ENCODE measurements at regions not wholly inside any gene's neighbourhood (a gene's known extent, or its start where the extent isn't known, plus 50 kb on each side); places are given as distances from the start of the nearest gene placed in this dataset.
"Not testable (repeated sequence)": the region's sequence is repeated elsewhere in the genome, so short reads cannot be mapped to it uniquely, and the experiment has no call there.

GRCh38 chr3:176623468-176624150 lies 573.7 kb downstream of the TBL1XR1 start:
- TF ChIP-seq, protein P1, sequence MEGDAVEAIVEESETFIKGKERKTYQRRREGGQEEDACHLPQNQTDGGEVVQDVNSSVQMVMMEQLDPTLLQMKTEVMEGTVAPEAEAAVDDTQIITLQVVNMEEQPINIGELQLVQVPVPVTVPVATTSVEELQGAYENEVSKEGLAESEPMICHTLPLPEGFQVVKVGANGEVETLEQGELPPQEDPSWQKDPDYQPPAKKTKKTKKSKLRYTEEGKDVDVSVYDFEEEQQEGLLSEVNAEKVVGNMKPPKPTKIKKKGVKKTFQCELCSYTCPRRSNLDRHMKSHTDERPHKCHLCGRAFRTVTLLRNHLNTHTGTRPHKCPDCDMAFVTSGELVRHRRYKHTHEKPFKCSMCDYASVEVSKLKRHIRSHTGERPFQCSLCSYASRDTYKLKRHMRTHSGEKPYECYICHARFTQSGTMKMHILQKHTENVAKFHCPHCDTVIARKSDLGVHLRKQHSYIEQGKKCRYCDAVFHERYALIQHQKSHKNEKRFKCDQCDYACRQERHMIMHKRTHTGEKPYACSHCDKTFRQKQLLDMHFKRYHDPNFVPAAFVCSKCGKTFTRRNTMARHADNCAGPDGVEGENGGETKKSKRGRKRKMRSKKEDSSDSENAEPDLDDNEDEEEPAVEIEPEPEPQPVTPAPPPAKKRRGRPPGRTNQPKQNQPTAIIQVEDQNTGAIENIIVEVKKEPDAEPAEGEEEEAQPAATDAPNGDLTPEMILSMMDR (IDR thresholded peaks at IDR 0.05; ENCODE audit: unreplicated experiment) = no peak
- no peak overlapping the region for H3K4me3 Mint-ChIP-seq (ENCODE audit: unreplicated experiment)
- DNase-seq (ENCODE audit: low spot score) = no peak
- peaks cover 7% of the 10 kb centered on the region for H3K4me1 Mint-ChIP-seq (ENCODE audit: unreplicated experiment)
- H3K36me3 Mint-ChIP-seq (ENCODE audit: low read depth, unreplicated experiment) = no peaks in the 10 kb centered on the region
- peaks cover 1% of the 10 kb centered on the region for H3K27me3 Mint-ChIP-seq (ENCODE audit: unreplicated experiment)
- no peaks in the 10 kb centered on the region for H3K9me3 Mint-ChIP-seq (ENCODE audit: unreplicated experiment)
- no peak overlapping the region for H3K27ac Mint-ChIP-seq (ENCODE audit: unreplicated experiment)

- Mint-ChIP-seq H3K4me3 (ENCODE audit: unreplicated experiment) (no peak overlapping the region), H3K4me1 (ENCODE audit: unreplicated experiment) (peaks cover 7% of the 10 kb centered on the region), H3K27ac (ENCODE audit: unreplicated experiment) (no peak overlapping the region), H3K9me3 (ENCODE audit: unreplicated experiment) (no peaks in the 10 kb centered on the region), H3K27me3 (ENCODE audit: unreplicated experiment) (no peaks in the 10 kb centered on the region), H3K36me3 (ENCODE audit: low read depth, unreplicated experiment) (no peaks in the 10 kb centered on the region)
- TF ChIP-seq, protein P1 (IDR thresholded peaks at IDR 0.05; ENCODE audit: unreplicated experiment) = no peak
- no peak for DNase-seq (ENCODE audit: low spot score)
Measured at GRCh38 chr3:176619833-176620232, 577.4 kb downstream of the TBL1XR1 start.

- no peaks in the 10 kb centered on the region for H3K4me1 Mint-ChIP-seq (ENCODE audit: unreplicated experiment)
- no peaks in the 10 kb centered on the region for H3K36me3 Mint-ChIP-seq (ENCODE audit: low read depth, unreplicated experiment)
- H3K4me3 Mint-ChIP-seq (ENCODE audit: unreplicated experiment) = no peak overlapping the region
- no peak for DNase-seq (ENCODE audit: low spot score)
- no peaks in the 10 kb centered on the region for H3K27me3 Mint-ChIP-seq (ENCODE audit: unreplicated experiment)
- TF ChIP-seq, protein P1 (IDR thresholded peaks at IDR 0.05; ENCODE audit: unreplicated experiment) = no peak
- H3K27ac Mint-ChIP-seq (ENCODE audit: unreplicated experiment) = no peak overlapping the region
- no peaks in the 10 kb centered on the region for H3K9me3 Mint-ChIP-seq (ENCODE audit: unreplicated experiment)
Measured at GRCh38 chr3:176615826-176616225, 581.5 kb downstream of the TBL1XR1 start.

- no peaks in the 10 kb centered on the region for H3K27me3 Mint-ChIP-seq (ENCODE audit: unreplicated experiment)
- no peak for DNase-seq (ENCODE audit: low spot score)
- no peaks in the 10 kb centered on the region for H3K4me1 Mint-ChIP-seq (ENCODE audit: unreplicated experiment)
- TF ChIP-seq, protein P1 (IDR thresholded peaks at IDR 0.05; ENCODE audit: unreplicated experiment) = no peak
- no peak overlapping the region for H3K4me3 Mint-ChIP-seq (ENCODE audit: unreplicated experiment)
- H3K27ac Mint-ChIP-seq (ENCODE audit: unreplicated experiment) = no peak overlapping the region
- H3K9me3 Mint-ChIP-seq (ENCODE audit: unreplicated experiment) = no peaks in the 10 kb centered on the region
- H3K36me3 Mint-ChIP-seq (ENCODE audit: low read depth, unreplicated experiment) = no peaks in the 10 kb centered on the region
Measured at GRCh38 chr3:176611703-176612102, 585.6 kb downstream of the TBL1XR1 start.

DNA sequence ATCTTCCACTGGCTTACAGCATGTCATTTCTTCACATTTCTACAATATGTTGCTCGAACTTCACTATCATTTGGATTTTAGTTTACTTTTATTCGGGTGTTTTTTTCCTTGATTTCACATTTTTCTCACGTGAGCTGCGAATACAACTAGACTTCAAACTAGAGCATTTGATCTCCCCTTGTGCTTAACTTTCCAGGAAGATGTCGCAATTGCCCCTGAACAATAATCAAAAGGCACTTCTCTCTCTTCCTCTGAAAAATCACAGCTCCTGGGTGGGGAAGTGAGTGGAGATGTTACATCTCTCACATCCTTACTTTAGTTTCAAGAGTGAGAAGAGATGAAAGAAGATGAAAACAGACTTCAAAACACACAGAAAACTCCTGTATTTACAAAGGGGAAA lies 587.9 kb downstream of the TBL1XR1 start:
- H3K27ac Mint-ChIP-seq (ENCODE audit: unreplicated experiment) = no peak overlapping the region
- no peaks in the 10 kb centered on the region for H3K4me1 Mint-ChIP-seq (ENCODE audit: unreplicated experiment)
- H3K9me3 Mint-ChIP-seq (ENCODE audit: unreplicated experiment) = no peaks in the 10 kb centered on the region
- H3K27me3 Mint-ChIP-seq (ENCODE audit: unreplicated experiment) = no peaks in the 10 kb centered on the region
- TF ChIP-seq, protein P1 (IDR thresholded peaks at IDR 0.05; ENCODE audit: unreplicated experiment) = no peak
- H3K36me3 Mint-ChIP-seq (ENCODE audit: low read depth, unreplicated experiment) = no peaks in the 10 kb centered on the region
- DNase-seq (ENCODE audit: low spot score) = no peak
- H3K4me3 Mint-ChIP-seq (ENCODE audit: unreplicated experiment) = no peak overlapping the region

DNA sequence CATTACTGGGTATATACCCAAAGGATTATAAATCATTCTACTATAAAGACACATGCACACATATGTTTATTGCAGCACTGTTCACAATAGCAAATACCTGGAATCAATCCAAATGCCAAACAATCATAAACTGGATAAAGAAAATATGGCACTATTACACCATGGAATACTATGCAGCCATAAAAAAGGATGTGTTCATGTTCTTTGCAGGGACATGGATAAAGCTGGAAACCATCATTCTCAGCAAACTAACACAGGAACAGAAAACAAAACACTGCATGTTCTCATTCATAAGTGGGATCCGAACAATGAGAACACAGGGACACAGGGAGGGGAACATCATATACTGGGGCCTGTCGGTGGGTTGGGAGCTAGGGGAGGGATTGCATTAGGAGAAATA lies 591.7 kb downstream of the TBL1XR1 start:
- H3K4me3 Mint-ChIP-seq (ENCODE audit: unreplicated experiment); H3K27ac Mint-ChIP-seq (ENCODE audit: unreplicated experiment); H3K9me3 Mint-ChIP-seq (ENCODE audit: unreplicated experiment); H3K36me3 Mint-ChIP-seq (ENCODE audit: low read depth, unreplicated experiment); DNase-seq (ENCODE audit: low spot score); H3K27me3 Mint-ChIP-seq (ENCODE audit: unreplicated experiment); H3K4me1 Mint-ChIP-seq (ENCODE audit: unreplicated experiment): not testable (repeated sequence)

All from endothelial cell (in vitro differentiated cells).